ENCODE measurements at regions not wholly inside any gene's neighbourhood (a gene's known extent, or its start where the extent isn't known, plus 50 kb on each side); places are given as distances from the start of the nearest gene placed in this dataset.

DNA sequence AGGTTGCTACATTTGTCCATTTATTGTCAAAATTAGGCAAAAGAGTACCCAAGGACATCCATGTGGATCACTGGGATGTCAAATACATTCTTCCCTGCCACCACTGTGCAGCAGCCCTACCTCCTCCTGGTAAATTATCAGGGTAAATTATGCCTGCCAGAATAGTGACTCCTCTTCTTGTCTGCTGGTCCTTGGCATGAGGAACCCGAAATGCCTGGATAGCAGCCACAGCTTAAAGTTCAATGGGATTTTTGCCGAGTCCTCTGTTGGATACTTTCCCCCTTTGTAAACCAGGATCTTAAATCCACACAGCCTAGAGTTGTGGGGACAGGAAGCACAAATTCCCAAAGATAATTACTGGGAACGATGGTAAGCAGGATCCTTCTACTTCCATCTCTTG lies 173.3 kb downstream of the RFX6 start (continued):
- TF ChIP-seq, protein P1, sequence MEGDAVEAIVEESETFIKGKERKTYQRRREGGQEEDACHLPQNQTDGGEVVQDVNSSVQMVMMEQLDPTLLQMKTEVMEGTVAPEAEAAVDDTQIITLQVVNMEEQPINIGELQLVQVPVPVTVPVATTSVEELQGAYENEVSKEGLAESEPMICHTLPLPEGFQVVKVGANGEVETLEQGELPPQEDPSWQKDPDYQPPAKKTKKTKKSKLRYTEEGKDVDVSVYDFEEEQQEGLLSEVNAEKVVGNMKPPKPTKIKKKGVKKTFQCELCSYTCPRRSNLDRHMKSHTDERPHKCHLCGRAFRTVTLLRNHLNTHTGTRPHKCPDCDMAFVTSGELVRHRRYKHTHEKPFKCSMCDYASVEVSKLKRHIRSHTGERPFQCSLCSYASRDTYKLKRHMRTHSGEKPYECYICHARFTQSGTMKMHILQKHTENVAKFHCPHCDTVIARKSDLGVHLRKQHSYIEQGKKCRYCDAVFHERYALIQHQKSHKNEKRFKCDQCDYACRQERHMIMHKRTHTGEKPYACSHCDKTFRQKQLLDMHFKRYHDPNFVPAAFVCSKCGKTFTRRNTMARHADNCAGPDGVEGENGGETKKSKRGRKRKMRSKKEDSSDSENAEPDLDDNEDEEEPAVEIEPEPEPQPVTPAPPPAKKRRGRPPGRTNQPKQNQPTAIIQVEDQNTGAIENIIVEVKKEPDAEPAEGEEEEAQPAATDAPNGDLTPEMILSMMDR (IDR thresholded peaks at IDR 0.05) = no peak
- TF ChIP-seq ZNF396 (CRISPR knock-in tag; IDR thresholded peaks at IDR 0.05; ENCODE audit: borderline replicate concordance) (no peak), ELF4 (CRISPR knock-in tag; IDR thresholded peaks at IDR 0.05; ENCODE audit: low read depth) (no peak), EMX1 (CRISPR knock-in tag; IDR thresholded peaks at IDR 0.05) (no peak), TP53 (CRISPR knock-in tag; IDR thresholded peaks at IDR 0.05) (no peak), GRHL2 (CRISPR knock-in tag; IDR thresholded peaks at IDR 0.05; ENCODE audit: insufficient replicate concordance, severe bottlenecking) (no peak), ZNF423 (CRISPR knock-in tag; IDR thresholded peaks at IDR 0.05) (no peak), SP1 (CRISPR knock-in tag; conservative IDR thresholded peaks at IDR 0.05) (no peak), TEAD1 (CRISPR knock-in tag; IDR thresholded peaks at IDR 0.05) (no peak)
- TF ChIP-seq, protein P2, sequence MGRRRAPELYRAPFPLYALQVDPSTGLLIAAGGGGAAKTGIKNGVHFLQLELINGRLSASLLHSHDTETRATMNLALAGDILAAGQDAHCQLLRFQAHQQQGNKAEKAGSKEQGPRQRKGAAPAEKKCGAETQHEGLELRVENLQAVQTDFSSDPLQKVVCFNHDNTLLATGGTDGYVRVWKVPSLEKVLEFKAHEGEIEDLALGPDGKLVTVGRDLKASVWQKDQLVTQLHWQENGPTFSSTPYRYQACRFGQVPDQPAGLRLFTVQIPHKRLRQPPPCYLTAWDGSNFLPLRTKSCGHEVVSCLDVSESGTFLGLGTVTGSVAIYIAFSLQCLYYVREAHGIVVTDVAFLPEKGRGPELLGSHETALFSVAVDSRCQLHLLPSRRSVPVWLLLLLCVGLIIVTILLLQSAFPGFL (CRISPR knock-in tag; IDR thresholded peaks at IDR 0.05; ENCODE audit: borderline replicate concordance) = no peak
- TF ChIP-seq, protein P3, sequence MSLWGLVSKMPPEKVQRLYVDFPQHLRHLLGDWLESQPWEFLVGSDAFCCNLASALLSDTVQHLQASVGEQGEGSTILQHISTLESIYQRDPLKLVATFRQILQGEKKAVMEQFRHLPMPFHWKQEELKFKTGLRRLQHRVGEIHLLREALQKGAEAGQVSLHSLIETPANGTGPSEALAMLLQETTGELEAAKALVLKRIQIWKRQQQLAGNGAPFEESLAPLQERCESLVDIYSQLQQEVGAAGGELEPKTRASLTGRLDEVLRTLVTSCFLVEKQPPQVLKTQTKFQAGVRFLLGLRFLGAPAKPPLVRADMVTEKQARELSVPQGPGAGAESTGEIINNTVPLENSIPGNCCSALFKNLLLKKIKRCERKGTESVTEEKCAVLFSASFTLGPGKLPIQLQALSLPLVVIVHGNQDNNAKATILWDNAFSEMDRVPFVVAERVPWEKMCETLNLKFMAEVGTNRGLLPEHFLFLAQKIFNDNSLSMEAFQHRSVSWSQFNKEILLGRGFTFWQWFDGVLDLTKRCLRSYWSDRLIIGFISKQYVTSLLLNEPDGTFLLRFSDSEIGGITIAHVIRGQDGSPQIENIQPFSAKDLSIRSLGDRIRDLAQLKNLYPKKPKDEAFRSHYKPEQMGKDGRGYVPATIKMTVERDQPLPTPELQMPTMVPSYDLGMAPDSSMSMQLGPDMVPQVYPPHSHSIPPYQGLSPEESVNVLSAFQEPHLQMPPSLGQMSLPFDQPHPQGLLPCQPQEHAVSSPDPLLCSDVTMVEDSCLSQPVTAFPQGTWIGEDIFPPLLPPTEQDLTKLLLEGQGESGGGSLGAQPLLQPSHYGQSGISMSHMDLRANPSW (CRISPR knock-in tag; conservative IDR thresholded peaks at IDR 0.05; ENCODE audit: low read depth) = no peak
- TF ChIP-seq, protein P4, sequence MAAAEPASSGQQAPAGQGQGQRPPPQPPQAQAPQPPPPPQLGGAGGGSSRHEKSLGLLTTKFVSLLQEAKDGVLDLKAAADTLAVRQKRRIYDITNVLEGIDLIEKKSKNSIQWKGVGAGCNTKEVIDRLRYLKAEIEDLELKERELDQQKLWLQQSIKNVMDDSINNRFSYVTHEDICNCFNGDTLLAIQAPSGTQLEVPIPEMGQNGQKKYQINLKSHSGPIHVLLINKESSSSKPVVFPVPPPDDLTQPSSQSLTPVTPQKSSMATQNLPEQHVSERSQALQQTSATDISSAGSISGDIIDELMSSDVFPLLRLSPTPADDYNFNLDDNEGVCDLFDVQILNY (CRISPR knock-in tag; IDR thresholded peaks at IDR 0.05) = no peak
- TF ChIP-seq, protein P5, sequence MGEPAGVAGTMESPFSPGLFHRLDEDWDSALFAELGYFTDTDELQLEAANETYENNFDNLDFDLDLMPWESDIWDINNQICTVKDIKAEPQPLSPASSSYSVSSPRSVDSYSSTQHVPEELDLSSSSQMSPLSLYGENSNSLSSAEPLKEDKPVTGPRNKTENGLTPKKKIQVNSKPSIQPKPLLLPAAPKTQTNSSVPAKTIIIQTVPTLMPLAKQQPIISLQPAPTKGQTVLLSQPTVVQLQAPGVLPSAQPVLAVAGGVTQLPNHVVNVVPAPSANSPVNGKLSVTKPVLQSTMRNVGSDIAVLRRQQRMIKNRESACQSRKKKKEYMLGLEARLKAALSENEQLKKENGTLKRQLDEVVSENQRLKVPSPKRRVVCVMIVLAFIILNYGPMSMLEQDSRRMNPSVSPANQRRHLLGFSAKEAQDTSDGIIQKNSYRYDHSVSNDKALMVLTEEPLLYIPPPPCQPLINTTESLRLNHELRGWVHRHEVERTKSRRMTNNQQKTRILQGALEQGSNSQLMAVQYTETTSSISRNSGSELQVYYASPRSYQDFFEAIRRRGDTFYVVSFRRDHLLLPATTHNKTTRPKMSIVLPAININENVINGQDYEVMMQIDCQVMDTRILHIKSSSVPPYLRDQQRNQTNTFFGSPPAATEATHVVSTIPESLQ (CRISPR knock-in tag; IDR thresholded peaks at IDR 0.05) = no peak
- TF ChIP-seq, protein P6, sequence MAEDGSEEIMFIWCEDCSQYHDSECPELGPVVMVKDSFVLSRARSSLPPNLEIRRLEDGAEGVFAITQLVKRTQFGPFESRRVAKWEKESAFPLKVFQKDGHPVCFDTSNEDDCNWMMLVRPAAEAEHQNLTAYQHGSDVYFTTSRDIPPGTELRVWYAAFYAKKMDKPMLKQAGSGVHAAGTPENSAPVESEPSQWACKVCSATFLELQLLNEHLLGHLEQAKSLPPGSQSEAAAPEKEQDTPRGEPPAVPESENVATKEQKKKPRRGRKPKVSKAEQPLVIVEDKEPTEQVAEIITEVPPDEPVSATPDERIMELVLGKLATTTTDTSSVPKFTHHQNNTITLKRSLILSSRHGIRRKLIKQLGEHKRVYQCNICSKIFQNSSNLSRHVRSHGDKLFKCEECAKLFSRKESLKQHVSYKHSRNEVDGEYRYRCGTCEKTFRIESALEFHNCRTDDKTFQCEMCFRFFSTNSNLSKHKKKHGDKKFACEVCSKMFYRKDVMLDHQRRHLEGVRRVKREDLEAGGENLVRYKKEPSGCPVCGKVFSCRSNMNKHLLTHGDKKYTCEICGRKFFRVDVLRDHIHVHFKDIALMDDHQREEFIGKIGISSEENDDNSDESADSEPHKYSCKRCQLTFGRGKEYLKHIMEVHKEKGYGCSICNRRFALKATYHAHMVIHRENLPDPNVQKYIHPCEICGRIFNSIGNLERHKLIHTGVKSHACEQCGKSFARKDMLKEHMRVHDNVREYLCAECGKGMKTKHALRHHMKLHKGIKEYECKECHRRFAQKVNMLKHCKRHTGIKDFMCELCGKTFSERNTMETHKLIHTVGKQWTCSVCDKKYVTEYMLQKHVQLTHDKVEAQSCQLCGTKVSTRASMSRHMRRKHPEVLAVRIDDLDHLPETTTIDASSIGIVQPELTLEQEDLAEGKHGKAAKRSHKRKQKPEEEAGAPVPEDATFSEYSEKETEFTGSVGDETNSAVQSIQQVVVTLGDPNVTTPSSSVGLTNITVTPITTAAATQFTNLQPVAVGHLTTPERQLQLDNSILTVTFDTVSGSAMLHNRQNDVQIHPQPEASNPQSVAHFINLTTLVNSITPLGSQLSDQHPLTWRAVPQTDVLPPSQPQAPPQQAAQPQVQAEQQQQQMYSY (CRISPR knock-in tag; IDR thresholded peaks at IDR 0.05) = no peak

DNA sequence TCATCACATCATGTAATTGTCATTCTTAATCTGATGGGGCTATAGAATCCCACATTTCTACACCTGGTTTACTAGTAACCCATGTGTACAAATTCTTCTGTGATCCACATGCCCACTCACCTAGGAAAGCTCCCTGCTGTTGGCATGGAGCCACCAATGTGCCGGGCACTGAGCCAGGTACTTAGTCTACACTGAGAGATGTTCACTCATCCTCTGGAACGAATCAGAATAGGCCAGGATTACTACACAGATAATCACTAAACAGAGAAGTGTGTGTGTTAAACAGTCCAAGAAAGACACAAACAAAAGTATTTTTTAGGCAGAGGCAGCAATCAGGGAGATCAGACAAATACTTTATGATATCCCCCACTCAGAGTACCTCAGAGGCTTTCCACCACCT lies 193.2 kb upstream of the VGLL2 start:
- Mint-ChIP-seq H3K4me1 (peaks cover 33% of the 10 kb centered on the region), H3K36me3 (no peaks in the 10 kb centered on the region), H3K4me3 (no peak overlapping the region), H3K27ac (no peak overlapping the region), H3K9me3 (peaks cover 15% of the 10 kb centered on the region), H3K27me3 (ENCODE audit: low read depth) (peaks cover 2% of the 10 kb centered on the region; the same call in 1 of the 2 replicates)
- ChIA-PET POLR2A (no interaction called here), CTCF (no interaction called here)
- DNase-seq (ENCODE audit: low spot score) (no peak), ATAC-seq (no peak)
- TF ChIP-seq, protein P7, sequence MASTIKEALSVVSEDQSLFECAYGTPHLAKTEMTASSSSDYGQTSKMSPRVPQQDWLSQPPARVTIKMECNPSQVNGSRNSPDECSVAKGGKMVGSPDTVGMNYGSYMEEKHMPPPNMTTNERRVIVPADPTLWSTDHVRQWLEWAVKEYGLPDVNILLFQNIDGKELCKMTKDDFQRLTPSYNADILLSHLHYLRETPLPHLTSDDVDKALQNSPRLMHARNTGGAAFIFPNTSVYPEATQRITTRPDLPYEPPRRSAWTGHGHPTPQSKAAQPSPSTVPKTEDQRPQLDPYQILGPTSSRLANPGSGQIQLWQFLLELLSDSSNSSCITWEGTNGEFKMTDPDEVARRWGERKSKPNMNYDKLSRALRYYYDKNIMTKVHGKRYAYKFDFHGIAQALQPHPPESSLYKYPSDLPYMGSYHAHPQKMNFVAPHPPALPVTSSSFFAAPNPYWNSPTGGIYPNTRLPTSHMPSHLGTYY (CRISPR knock-in tag; IDR thresholded peaks at IDR 0.05) = no peak
- TF ChIP-seq, protein P8, sequence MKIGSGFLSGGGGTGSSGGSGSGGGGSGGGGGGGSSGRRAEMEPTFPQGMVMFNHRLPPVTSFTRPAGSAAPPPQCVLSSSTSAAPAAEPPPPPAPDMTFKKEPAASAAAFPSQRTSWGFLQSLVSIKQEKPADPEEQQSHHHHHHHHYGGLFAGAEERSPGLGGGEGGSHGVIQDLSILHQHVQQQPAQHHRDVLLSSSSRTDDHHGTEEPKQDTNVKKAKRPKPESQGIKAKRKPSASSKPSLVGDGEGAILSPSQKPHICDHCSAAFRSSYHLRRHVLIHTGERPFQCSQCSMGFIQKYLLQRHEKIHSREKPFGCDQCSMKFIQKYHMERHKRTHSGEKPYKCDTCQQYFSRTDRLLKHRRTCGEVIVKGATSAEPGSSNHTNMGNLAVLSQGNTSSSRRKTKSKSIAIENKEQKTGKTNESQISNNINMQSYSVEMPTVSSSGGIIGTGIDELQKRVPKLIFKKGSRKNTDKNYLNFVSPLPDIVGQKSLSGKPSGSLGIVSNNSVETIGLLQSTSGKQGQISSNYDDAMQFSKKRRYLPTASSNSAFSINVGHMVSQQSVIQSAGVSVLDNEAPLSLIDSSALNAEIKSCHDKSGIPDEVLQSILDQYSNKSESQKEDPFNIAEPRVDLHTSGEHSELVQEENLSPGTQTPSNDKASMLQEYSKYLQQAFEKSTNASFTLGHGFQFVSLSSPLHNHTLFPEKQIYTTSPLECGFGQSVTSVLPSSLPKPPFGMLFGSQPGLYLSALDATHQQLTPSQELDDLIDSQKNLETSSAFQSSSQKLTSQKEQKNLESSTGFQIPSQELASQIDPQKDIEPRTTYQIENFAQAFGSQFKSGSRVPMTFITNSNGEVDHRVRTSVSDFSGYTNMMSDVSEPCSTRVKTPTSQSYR (CRISPR knock-in tag; IDR thresholded peaks at IDR 0.05) = no peak
- TF ChIP-seq, protein P9, sequence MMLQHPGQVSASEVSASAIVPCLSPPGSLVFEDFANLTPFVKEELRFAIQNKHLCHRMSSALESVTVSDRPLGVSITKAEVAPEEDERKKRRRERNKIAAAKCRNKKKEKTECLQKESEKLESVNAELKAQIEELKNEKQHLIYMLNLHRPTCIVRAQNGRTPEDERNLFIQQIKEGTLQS (CRISPR knock-in tag; conservative IDR thresholded peaks at IDR 0.05) = no peak
- TF ChIP-seq, protein P10, sequence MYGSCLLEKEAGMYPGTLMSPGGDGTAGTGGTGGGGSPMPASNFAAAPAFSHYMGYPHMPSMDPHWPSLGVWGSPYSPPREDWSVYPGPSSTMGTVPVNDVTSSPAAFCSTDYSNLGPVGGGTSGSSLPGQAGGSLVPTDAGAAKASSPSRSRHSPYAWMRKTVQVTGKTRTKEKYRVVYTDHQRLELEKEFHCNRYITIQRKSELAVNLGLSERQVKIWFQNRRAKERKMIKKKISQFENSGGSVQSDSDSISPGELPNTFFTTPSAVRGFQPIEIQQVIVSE (CRISPR knock-in tag; IDR thresholded peaks at IDR 0.05; ENCODE audit: borderline replicate concordance) = no peak
